Adrenal gland (tissue), 9 donors: ENCODE measurements at regions not wholly inside any gene's neighbourhood (a gene's known extent, or its start where the extent isn't known, plus 50 kb on each side); places are given as distances from the start of the nearest gene placed in this dataset.
A peak's percentile ranks its signal among the peaks of the same experiment; 100 is the strongest.

Experiments
- DNase-seq, 7 donors: peaks; one replicate each; pipeline ENCODE4 v3.0.0-alpha.2; 2019 to 2020
- H3K27ac ChIP-seq, 5 donors: fragments of 200-600 bp; sonication (generic) in 4 of 5; 1 replicate in 3 of 5; 2 replicates in 2 of 5; pipeline versions ENCODE4 v1.5.1 to v1.8.0; 2016 to 2020; ENCODE audit warnings: mild to moderate bottlenecking in 1 of 5
- H3K27me3 ChIP-seq: fragments of 200-600 bp; 2 replicates; pipeline ENCODE4 v1.8.0; 2021
- H3K36me3 ChIP-seq, 2 donors: fragments of 200-600 bp; replicated peaks in 1 of 2; 1 replicate in 1 of 2; 2 replicates in 1 of 2; pipeline versions ENCODE4 v1.5.1 to v1.8.0; 2018 to 2022
- H3K4me1 ChIP-seq, 2 donors: fragments of 200-600 bp; replicated peaks in 1 of 2; 1 replicate in 1 of 2; 2 replicates in 1 of 2; pipeline versions ENCODE4 v1.5.1 to v1.8.0; 2018 to 2021
- H3K4me3 ChIP-seq, 4 donors: fragments of 200-600 bp; sonication (generic) in 3 of 4; one replicate each; pipeline ENCODE4 v1.5.1; 2016 to 2018
- H3K9me3 ChIP-seq, 3 donors: fragments of 200-600 bp; sonication (generic) in 1 of 3; replicated peaks in 1 of 3; 1 replicate in 2 of 3; 2 replicates in 1 of 3; pipeline versions ENCODE4 v1.5.1 to v1.8.0; 2016 to 2021
- POLR2A ChIP-seq, 2 donors: fragments of 450-650 bp; IDR thresholded peaks; one replicate each; pipeline ENCODE4 v1.6.1; 2017; ENCODE audit warnings: antibody characterized with exemption in 2 of 2, mild to moderate bottlenecking in 2 of 2, moderate library complexity in 1 of 2
- WGBS, 4 donors: extraction: QIAGEN DNeasy Blood & Tissue Kit in 2 of 4; methylation state at CpG; one replicate each; pipeline versions ENCODE4 v1.1.5 to v1.1.7; 2013 to 2017; 5-methylcytosine and 5-hydroxymethylcytosine counted together
- intact Hi-C, 2 donors: fragments of 100-400 bp; cut with DNase I; formaldehyde crosslinking; loops; one replicate each; pipeline versions ENCODE4 v1.14.1 to v1.15.0; 2022 to 2023
- TF ChIP-seq, protein P1 (sequence below), 6 experiments: fragments of 450-650 bp in 4 of 6; fragments of 200-600 bp in 2 of 6; sonication (generic) in 1 of 6; IDR thresholded peaks; 1 replicate in 5 of 6; 2 replicates in 1 of 6; pipeline versions ENCODE4 v1.5.1 to v1.8.0; 2016 to 2021; ENCODE audit warnings: antibody characterized with exemption in 6 of 6, mild to moderate bottlenecking in 2 of 6, moderate library complexity in 1 of 6
- donor health status: healthy with polysubstance abuse.
- donor health status: Bipolar disorder and iron deficiency.
- donor health status: DM: yes; HTN: yes; CAD: no.
- donor health status: DM: no; HTN: no; CAD: no.
- donor health status: DM: no; HTN: no; CAD: no.

DNA sequence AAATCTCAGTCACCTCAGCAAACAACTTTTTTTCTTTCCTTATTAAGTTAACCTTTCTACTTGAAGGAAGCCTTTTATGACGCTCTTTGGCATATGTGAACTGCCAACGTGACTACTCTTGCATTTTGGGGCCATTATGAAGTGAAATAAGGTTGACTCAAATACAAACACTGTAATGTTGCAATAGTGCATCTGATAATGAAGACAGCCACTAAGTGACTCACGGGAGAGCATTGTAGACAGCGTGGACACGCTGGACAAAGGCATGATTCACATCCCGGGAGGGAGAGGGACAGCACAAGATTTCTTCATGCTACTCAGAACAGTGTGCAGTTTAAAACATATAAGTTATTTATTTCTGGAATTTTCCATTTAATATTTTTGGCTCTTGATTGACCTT, 560.8 kb downstream of the ETS1 start:
- Histone ChIP-seq H3K4me1 (no peaks in the 10 kb centered on the region), H3K27ac (peak overlapping the region in 1 of 5 donors; percentile 44), H3K4me3 (no peak overlapping the region), H3K27me3 (peaks cover 2% of the 10 kb centered on the region), H3K36me3 (no peaks in the 10 kb centered on the region), H3K9me3 (no peaks in the 10 kb centered on the region)
- TF ChIP-seq, protein P1, sequence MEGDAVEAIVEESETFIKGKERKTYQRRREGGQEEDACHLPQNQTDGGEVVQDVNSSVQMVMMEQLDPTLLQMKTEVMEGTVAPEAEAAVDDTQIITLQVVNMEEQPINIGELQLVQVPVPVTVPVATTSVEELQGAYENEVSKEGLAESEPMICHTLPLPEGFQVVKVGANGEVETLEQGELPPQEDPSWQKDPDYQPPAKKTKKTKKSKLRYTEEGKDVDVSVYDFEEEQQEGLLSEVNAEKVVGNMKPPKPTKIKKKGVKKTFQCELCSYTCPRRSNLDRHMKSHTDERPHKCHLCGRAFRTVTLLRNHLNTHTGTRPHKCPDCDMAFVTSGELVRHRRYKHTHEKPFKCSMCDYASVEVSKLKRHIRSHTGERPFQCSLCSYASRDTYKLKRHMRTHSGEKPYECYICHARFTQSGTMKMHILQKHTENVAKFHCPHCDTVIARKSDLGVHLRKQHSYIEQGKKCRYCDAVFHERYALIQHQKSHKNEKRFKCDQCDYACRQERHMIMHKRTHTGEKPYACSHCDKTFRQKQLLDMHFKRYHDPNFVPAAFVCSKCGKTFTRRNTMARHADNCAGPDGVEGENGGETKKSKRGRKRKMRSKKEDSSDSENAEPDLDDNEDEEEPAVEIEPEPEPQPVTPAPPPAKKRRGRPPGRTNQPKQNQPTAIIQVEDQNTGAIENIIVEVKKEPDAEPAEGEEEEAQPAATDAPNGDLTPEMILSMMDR (IDR thresholded peaks at IDR 0.05) = no peak
- no peak for TF ChIP-seq POLR2A (IDR thresholded peaks at IDR 0.05)
- DNase-seq = peak; percentile 33 to 78 (median 69)
- intact Hi-C loops = no loop called here
- WGBS, 4 donors = 18 to 31% (median 20%) methylated on average over 6 of the region's 6 CpGs

DNA sequence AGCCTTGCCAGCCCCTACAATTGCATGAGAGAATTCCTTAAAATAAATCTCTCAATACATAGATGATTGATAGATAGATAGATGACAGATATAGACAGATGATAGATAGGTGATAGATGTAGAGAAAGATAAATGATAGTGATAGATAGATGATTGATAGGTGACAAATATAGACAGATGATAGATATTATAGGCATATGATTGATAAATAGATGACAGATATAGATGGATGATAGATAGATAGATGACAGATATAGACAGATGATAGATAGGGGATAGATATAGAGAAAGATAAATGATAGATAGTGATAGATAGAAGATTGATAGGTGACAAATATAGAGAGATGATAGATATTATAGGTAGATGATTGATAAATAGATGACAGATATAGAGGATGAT, 564.6 kb downstream of the ETS1 start:
- TF ChIP-seq, protein P1 (IDR thresholded peaks at IDR 0.05) = no peak
- TF ChIP-seq POLR2A (IDR thresholded peaks at IDR 0.05) = no peak
- Histone ChIP-seq H3K36me3 (no peaks in the 10 kb centered on the region), H3K4me1 (no peaks in the 10 kb centered on the region), H3K9me3 (no peaks in the 10 kb centered on the region), H3K4me3 (no peak overlapping the region), H3K27me3 (no peaks in the 10 kb centered on the region), H3K27ac (no peak overlapping the region)
- no peak for DNase-seq
- intact Hi-C loops = no loop called here

DNA sequence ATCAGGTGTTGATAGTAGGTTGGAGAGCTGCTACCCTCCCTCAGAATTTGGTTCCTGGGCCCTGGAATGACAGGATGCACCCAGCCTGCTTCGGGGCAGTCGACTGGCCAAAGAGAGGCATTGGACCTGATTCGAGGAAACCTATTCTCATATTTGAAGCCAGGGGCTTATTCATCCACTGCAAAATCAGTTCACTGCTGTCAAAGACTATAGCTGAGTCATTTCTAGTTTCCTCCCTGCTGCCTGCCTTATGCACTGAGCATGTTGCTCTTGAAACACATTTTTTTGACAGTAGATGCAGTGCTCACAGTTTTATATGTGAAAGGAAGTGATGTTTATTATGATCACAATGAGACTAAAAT, 565.4 kb downstream of the ETS1 start:
- whole genome bisulfite sequencing, 4 donors = 71 to 92% (median 90%) methylated on average over 2 to 3 of the region's 3 CpGs; no CpG with 5 or more reads in 1 of the 4 donors
- intact Hi-C loops = no loop called here

DNA sequence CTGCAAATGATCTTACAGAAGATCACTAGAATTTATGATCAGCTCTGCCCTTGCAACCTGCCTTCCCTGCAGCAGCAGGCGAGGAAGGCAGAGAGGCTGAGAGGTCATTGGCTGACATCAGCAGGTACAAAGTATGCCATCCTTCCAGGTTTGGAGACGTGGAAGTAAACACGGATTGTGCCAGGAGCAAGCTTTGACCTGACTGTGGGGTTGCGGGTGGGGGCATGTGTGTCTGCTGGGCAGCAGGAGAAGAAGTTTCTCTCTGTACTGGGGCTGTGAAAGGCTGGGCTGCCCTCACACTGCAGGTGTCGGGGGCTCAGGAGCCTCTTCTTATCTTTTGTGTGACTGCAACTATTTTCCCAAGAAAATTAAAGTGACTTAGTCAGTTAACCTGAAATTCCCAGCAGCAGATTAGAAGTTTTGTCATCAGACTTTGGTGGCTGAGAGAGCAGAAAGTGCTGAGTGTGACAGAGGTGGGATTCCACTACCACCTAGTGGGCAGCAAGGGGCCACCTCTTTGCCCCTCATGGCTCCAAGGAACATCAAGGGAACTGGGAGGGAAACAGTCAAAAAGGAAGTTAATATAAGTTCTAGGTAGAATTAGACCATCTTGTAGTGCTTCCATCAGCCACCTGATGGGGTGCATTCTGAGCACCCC, 565.9 kb downstream of the ETS1 start:
- DNase-seq = no peak
- WGBS, 4 donors = 49 to 56% (median 53%) methylated on average over 5 of the region's 5 CpGs
- H3K4me1 ChIP-seq = no peaks in the 10 kb centered on the region
- H3K36me3 ChIP-seq = no peaks in the 10 kb centered on the region
- H3K9me3 ChIP-seq = no peaks in the 10 kb centered on the region
- H3K4me3 ChIP-seq = no peak overlapping the region
- TF ChIP-seq, protein P1 (IDR thresholded peaks at IDR 0.05) = peak in 1 of 6 experiments; percentile 17
- TF ChIP-seq POLR2A (IDR thresholded peaks at IDR 0.05) = no peak
- H3K27me3 ChIP-seq = no peaks in the 10 kb centered on the region
- intact Hi-C loops = no loop called here
- H3K27ac ChIP-seq = no peak overlapping the region

More for the DNA sequence above, 565.4 kb downstream of the ETS1 start:
- no peak for DNase-seq
- Histone ChIP-seq H3K4me1 (no peaks in the 10 kb centered on the region), H3K4me3 (no peak overlapping the region), H3K27ac (no peak overlapping the region), H3K36me3 (no peaks in the 10 kb centered on the region), H3K27me3 (no peaks in the 10 kb centered on the region), H3K9me3 (no peaks in the 10 kb centered on the region)
- TF ChIP-seq POLR2A (IDR thresholded peaks at IDR 0.05) = no peak
- TF ChIP-seq, protein P1 (IDR thresholded peaks at IDR 0.05) = no peak
